NCI-H345 treated with DMSO at 0.1 percent for 48 hours (cell line): ENCODE measurements at regions not wholly inside any gene's neighbourhood (a gene's known extent, or its start where the extent isn't known, plus 50 kb on each side); places are given as distances from the start of the nearest gene placed in this dataset.
"Not testable (repeated sequence)": the region's sequence is repeated elsewhere in the genome, so short reads cannot be mapped to it uniquely, and the experiment has no call there.

Source experiments
- DNase-seq: peaks from one replicate; lab custom pipeline; 2025; ENCODE audit not compliant: unreplicated experiment; lab: John Stamatoyannopoulos, UW

DNA sequence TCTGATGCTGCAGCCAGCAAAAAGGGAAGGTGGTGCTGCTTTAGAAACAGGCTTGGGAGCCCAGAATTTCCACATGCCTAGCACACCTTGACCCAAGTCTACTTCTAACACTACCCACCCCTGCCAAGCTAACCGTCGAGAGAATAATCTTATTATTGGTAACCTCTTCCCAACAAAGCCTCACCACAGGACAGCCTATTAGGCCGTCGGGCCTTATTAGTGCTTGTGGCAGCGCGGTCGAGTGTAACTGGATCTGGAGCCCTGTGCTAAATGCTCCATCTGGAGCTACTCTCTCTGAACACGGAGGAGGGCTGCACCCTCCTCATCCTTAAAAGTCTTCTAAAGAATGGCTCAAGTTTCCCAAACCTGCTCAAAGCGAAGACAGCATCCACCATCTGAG, 165.5 kb upstream of the NFIA start:
- no peak for DNase-seq

DNA sequence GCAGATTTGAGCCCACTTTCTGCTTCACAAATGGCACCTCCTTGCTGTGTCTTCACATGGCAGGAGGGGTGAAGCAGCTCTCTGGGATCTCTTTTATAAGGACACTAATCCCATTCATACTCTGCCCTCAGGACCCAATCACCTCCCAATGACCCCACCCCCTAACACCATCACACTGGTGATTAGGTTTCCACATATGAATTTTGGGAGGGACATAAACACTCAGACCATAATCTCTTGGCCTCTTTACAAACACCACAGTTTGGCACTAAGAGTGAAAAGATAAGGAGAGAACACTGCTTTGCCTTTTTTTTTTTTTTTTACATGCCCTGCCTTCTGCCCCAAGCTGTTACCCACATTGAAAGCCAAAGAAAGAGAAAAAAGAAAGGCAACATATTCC, 166.2 kb upstream of the NFIA start:
- DNase-seq = no peak

DNA sequence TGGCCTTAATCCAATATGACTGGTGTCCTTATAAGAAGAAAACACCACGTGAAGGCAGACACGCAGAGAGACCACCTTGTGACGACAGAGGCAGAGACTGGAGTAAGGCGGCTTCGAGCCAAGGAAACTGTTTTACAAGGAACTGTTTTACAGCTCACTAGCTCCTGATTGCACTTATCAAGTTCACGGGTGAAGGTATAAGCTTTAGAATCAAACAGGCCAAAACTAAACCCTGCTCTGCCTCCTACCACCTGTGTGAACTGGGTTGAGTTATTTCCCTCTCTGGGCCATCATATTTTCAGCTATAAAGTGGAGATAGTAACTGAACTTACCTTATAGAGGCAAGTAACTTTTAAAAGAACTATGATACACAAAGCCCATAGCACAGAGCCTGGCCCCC, 166.9 kb upstream of the NFIA start:
- DNase-seq = no peak

DNA sequence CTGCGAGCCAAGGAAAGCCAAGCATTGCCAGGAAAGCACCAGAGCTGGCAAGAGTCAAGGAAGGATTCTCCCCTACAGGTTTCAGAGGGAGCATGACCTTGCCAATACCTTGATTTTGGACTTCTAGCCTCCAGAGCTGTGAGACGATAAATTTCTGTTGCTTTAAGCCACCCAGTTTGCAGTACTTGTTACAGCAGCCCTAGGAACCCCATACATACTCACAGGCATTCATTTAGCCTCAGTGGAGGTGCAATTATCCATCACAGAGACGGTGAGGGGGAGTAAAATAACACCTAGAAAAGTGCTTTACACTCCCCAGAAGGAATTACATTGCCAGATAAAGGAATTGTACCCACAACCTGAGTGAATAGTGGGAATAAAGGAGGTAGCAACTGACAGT, 167.4 kb upstream of the NFIA start:
- DNase-seq = no peak

DNA sequence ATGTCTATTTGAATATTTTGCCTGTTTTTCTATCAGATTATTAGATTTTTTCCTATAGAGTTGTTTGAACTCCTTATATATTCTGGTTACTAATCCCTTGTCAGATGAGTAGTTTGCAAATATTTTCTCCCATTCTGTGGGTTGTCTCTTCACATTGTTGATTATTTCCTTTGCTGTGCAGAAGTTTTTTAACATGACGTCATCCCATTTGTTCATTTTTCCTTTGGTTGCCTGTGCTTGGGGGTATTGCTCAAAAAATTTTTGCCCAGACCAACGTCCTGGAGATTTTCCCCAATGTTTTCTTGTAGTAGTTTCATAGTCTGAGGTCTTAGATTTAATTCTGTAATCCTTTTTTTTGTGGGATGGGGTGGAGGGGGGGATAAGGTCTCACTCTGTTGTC, 168.7 kb upstream of the NFIA start:
- not testable (repeated sequence) for DNase-seq

DNA sequence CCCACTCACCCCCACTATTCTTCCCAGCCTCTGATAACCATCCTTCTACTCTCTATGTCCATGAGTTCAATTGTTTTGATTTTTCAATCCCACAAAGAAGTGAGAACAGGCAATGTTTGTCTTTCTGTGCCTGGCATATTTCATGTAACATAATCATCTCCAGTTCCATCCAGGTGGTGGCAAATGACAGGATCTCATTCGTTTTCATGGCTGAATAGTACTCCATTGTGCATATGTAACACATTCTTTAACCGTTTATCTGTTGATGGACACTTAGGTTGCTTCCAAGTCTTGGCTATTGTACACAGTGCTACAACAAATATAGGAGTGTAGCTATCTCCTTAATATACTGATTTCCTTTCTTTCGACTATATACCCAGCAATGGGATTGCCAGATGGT, 169.3 kb upstream of the NFIA start:
- DNase-seq = no peak

DNA sequence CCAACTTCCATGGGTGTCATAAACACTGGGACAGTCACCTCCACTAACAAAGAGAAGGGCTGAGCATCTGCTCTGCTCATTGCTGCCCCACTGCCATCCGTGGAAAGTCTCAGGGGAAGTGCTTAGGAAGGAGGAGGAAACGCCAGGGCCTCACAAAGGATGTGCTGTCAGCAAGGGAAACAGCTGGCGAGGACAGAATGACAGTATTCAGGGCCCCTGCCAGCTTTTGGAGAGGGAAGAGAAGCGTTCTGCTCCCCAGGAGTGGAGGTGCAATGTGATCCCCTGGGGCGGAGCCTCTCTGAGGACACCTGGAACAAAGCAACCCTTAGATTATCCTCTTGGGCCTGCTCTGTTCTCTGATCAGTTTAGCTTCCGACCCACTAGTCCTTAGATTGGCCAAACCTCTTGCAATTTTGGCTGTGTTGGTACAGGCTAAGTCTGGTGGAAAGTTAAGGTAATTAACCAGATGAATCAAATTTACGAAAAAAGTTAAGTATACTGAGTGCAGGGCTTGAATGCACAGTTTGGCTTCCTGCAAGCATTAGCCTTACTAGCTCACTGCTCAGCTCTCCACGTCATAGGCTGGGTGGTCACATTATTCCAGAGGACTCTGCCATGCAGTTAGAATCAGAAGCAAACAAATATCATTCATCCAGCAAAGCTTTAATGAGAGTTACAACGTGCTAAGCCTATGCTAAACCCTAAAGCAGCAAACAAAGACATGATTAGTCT, 170.2 kb upstream of the NFIA start:
- DNase-seq = peak; percentile 90

DNA sequence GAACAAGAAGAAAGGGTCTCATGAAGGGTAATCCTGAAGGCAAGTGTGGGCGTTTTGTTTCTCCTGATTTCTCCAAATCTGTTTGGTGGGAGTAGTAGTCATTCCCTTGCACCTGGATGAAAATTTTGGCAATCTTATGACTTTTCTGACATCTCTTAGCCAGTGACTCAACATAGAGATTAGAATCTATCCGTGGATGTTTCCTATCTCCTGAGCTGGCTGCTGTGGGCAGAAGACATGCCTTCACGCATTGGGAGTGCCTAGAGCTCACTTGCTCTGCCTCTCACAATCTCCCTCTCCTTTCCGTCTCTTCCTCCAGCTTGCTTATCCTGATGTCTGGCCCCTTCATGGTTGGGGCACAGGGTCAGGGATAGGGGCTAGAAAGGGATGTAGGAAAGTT, 174.2 kb upstream of the NFIA start:
- DNase-seq = no peak

DNA sequence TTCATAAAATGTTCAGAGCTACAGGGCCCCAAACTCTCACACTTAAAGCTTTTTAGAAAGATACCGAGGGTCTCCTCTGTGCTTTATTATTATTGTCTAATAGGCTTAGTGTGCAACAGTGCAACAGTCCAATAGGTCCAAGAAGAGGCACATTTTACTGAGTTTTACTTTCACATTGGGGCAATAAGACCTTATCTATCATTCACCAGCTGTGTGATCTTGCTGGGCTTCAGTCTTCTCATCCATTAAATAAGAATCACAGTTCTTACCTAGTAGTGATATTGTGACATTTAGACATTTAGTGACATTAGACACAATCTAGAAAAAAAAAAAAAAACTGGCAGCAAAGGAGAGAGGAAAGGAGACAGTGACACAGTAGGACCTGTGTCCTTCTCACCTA, 175.8 kb upstream of the NFIA start:
- no peak for DNase-seq

DNA sequence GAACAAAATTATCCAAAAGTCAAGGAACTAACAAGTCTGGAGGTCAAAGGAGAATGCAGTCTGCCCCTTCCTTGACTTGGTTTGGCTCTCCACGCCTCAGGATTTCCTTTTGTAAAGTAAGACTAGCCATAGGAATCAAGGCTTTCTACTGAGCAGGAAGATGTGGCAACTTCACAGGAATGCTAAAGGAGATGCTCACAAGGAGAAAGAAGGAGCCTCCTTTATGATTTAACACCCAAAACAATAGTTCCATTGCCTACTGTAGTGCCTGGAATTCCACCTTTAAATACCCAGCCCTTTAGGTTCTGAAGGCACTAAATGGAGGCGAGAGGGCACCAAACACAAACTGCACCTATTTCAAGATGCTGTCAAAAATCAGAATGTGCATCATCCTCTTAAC, 176.3 kb upstream of the NFIA start:
- no peak for DNase-seq

DNA sequence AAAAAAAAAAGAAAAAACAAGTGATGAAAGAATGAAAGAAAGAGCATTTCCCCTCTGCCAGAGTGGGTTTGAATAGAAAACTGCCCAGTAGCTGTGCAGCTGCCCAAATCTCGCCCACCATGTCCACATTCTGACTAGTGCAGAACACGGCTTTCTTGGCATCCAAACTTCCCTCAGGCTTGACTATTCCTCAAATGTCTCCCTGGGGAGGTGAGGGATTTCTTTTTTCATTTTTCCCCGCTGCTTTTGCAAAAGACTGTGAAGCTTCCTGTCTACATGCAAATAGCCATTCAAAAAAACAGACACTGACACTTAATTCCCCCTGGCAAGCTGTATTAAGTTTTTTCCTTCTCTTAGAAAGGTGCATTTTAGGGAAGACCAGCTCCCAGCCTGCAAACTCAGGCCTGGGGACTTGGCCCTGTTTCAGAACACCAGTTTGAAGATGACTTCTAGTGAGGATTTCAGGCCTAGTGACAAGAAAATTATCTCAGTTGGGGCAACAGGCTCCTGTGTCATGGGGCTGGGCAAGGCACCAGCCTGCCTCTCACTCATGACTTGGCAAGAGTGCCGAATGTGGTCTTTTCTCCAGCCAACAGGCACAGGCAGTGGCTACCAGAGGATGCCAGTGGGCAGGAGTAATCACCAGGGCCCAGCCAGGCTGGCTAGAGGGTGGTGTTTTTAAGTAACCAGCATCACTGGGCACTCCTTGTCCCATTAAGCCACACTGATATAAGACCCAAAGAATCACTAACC, 178.1 kb upstream of the NFIA start:
- no peak for DNase-seq

DNA sequence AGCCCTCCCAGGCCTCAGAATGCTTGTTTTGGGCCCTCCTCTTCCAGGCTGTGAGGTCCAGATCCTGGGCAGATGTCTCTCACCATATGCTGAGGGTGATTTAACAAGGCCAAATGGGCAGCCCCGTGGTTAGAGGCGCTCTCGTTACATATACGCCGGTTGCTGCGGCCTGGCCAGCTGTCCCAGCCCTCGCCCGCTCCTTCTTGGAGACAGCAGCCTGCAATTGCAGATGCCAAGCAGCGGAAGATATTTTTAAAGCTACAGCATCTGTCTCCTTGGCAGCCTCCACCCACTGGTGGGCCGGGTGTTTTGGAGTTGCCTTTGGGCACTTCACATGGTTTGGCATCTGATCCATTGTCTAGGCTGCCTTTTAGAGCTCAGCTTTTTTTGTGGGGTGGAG, 178.8 kb upstream of the NFIA start:
- no peak for DNase-seq

DNA sequence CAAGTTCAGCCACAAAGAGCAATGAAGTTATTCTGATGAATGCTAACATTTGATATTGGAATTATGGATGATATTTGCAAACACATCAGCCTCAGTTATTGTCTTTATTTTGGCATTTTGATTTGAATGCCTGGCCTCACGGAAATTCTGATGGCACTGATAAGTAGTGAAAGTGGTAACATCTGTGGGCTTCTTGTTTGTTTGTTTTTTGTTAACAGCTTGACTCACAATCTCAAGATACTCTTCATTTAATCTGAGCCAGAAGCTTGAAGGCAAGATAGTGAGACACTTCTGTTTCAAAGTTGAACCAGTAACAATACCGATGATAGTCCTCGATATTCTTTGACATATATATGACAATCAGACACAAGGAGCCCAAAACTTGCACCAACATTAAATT, 182.9 kb upstream of the NFIA start:
- DNase-seq = no peak

DNA sequence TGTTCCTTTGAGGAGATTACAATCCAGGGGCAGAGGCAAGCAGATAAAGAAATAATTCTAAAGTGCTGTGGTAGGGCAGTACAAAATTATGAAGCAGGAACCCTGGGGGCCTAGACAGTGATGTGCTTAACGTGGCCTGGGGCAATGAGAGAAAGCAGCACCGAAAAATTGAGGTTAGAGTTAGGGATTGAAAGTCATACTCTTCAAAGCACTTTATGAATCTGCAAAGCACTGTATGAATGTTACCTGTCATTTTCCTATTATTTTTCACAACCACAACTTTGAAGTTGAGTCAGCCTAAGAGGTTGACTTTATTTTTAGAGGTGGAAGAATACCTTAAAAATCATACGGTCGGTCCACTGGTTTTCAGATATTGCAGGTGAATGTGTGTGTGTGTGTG, 183.4 kb upstream of the NFIA start:
- DNase-seq = no peak

DNA sequence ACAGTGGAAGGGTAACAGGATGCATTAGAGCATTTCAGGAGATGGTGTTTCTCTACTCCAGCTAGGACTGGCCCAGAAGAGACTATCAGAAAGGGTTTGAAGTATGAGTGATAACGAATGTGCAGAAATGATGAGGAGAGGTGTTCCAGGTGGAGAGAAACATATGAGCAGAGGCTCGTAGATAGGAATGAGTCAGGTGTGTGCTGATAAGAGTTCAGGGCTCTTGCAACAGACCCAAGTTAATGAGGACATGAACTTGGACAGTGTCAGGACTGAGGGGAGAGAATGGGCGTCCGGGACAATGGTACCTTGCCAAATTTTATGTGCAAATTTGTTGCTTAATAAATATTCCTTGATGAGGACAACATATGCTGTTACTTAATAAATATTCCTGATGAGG, 183.9 kb upstream of the NFIA start:
- no peak for DNase-seq

DNA sequence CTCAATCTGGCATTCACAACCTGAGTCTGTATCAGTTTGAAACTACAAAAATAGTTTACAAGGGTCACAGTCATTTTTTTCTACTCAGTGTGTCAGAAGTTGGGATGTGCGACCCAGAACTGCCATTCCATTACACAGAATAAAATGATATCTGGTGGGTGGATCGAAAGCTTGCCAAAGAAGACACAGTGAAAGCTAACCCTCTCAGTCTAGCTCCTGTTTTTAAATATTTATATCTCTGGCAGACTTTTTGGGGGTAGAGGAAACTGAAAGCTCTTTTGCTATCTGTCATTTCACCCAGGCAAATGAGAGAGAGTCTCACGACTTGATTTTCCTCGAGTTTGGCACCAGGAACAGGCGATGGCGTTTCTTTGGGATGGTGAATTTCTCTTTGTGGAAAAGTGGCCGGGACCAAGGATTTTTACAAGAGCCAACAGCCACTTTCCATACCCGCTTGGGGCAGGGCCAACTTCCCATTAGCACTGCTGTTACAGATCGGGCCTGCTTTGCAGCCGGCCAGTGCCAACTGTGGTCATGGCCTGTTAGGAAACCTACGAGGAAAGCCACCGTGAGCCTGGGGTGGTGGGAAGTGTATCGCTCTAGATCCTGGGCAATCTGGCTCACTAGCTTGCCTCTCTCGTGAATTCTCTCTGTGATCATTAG, 185.5 kb upstream of the NFIA start:
- no peak for DNase-seq

DNA sequence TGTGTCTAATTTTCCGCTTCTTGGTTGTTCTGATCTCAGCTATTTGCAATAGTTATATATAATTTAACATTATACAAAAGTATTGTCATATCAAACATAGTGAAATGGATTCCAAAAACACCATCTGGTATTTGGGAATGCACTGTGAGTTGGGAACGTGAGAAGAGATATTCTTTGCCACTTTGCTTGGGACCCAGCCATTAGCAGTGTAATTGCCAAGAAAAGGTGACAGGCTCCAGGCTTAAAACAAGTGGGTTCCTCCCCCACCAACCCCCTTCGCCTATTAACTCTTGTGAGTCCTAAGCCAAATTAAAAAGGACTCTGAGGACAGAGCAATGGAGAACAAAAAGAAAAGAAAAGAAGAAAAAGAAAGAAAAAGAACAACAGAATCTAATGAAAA, 186.7 kb upstream of the NFIA start:
- no peak for DNase-seq

DNA sequence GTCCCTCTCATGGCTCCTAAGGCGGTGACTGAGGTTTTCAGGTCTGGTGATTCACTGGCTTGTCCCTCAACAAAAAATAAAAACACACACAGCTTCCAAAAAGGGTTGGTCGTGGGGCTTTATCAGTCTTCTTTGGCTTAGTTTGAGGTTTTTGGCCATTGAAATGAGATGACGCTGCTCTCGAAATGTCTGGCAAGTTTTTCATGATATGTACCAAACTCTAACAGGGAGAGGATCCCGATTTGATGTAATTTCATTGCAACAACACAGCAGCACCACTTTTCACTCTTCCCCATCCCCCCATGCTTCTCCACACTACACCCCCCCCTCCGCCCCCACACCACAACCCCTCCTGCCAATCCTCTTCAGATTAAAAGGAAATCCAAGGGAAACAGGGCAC, 187.1 kb upstream of the NFIA start:
- no peak for DNase-seq

DNA sequence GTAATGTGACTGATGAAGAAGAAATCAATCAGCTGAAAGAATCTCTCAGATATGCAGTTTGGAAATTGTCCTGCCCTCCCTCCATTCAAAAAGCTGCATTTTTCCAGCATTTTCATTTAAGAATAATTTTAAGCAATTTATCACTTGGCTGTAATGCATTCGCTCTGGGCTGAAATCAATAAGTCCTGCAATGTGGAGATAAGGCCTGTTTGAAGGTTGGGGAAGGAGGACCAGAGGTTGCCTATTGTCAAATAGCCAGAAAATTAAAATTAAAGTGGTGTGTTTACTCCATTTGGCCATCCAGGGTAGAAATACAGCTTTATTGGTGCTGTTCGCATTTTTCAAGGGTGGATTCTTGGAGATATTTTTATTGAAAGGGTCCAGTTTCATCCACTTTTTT, 187.6 kb upstream of the NFIA start:
- DNase-seq = no peak

DNA sequence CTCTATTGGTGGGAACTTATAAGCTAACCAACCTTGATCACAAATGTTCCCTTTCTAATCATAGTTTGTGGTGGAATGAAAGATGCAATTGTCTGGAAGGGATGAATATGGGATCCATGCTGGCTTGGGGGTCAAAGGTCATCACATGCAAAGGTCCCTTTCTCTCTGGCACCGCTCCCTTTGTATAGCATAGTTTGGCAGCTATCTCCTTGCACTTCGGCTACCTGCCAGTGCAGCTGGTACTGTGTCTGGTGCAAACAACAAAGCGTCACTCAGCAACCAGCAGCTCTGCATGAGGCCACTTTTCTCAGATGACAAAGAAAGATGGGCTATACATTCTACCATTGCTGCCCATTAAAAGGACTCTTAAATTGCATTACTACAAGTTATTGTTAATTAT, 188.2 kb upstream of the NFIA start:
- DNase-seq = peak; percentile 37

DNA sequence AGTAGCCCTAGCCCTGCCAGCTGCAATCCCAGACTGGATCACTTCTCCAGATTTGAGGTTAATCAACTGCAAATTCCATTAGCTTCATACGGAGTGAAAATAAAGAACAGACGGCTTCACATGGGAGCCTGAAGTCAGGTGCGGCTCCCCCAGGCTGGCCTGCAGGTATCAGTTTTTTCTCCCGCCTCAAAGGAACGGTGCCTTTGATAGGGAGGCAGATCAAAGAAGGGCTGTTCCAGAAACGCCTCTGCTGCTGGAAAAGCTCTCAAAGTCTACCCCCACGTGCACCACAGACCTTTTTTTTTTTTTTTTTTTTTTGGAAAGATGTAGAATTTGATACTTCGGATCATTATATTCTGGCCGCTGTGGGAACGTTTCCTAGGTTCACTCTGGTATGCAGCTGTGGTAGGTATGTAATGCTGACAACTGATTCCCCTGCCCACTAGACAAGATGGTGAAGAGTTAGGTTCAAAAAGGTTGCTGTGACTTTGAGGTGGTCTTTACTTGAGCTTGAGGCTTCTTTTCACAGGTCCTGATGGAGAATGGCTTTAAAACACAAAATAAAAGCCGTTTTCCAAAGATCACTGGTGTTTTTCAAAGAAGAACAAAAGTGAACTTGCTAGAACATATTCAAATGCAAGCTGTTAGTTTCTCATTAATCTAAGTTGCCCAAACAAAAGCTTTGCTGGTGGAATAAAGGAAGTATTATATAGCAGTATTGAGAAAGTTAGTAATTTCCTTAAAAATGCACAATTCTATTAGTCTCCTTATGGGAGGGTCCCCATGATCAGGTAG, 189.0 kb upstream of the NFIA start:
- DNase-seq = no peak

DNA sequence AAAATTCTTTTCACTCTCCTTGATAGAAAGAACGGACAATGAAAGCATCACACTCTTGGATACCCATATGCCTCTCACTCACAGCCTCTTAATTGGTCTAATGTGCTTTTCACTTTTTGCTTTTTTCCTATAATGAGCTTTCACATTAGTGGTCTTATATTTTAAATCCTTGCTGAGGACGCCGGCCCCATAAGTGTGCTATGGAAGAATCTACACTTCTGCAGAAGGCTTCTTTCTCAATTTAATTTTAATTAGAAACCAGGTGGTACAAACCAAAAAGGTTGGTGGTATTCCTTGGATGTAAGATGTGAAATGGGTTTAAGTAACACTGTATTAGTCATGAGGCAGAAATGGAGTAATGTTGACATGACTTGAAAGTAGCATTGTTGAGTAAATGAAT, 190.6 kb upstream of the NFIA start:
- DNase-seq = no peak
